ENCODE measurements at regions not wholly inside any gene's neighbourhood (a gene's known extent, or its start where the extent isn't known, plus 50 kb on each side); places are given as distances from the start of the nearest gene placed in this dataset.

- DNase-seq, result no peak
Measured at GRCh38 chr1:239804266-239804665, 287.4 kb upstream of the FMN2 start.

DNA sequence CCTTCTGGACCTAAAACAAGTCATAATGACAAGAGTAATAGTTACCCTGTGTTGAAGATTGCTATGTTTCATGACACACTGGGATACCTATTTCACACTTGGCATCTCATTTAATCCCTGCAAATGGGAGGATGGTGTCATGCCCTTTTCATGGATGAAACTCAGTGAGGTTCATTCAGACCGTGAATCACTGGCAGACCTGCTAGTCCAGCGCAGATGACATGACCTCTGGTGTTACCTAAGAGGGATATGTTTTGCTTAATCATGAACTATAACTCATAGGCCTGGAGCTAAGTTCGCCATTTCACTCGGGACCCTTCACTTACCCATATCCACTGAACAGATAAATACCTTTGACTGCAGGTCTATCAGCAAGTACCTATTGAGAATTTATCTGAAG, 286.6 kb upstream of the FMN2 start:
- DNase-seq, result no peak

- no peak for DNase-seq
Measured at GRCh38 chr1:239805851-239806772, 285.6 kb upstream of the FMN2 start.

DNA sequence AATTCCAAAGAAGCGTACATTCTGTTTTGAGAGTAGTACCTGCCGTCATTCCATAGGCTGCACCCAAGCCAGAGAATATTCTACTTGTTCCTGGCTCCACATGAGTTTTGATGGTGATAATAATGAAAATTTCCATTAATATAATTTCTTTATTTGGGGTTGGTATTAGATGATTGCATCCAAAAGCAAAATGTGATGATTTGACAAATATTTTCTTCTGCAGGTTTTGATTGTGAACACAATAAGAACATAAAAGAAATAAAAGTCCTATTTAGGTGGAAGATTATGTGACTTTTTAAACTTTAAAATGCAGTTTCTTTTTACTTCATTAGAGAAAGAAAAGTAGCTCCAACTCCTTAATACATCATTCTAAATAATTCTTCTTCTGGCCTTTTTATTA, 284.8 kb upstream of the FMN2 start:
- DNase-seq, result no peak

GRCh38 chr1:239807361-239807760, 284.3 kb upstream of the FMN2 start:
- DNase-seq, result no peak

DNA sequence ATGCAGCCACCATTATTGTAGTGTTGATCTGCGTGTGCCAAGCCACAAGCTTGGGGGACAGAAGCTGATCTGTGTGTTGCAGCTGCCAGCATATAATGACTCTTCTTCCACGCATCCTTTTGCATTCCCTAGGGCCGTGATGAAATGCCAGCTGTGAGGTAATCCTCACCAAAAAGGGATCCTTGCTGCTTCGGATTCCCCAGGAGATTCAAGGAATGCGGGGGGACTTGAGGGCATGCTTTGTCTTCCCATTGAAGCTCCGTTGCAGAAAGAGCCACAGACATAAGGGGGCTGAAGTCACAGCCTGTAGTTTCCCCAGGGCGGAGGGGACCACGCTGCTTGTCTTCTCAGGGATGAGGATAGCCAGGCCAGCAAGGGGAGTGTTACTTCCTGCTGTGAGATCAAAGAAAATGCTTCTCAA, 281.6 kb upstream of the FMN2 start:
- DNase-seq, result no peak

DNA sequence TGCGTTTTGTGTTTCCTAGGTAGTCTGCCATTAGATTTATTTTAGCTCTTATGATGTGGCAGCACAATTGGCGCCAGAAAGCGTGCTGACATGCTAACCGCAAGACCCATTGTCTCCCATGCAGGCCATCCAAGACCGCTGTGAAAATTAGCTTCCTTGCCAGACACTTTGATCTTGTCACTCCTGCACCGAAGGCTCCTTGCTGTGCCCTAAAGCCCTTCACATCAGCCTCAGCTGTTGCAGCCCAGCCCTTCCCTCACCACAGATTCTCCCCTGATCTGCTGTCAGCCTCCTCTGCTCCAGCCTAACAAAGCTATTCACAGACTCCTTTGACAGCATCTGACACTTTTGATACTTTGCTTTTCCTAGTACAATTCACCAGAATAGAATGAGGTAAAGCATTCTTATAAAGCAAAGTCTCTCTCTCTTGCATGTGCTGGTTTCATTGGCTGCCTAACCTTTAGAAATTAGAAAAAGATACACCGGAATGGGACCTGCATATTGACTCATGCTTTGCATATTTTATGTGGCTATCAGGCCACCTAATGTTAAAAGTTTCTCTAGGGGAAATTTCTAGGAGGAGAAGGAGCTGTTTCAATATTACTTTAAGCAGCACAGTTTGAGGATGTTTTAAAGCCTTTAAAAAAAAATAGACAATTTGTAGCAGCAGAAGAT, 280.3 kb upstream of the FMN2 start:
- DNase-seq, result peak; percentile 4

GRCh38 chr1:239812580-239812979, 279.1 kb upstream of the FMN2 start:
- DNase-seq, result no peak

DNA sequence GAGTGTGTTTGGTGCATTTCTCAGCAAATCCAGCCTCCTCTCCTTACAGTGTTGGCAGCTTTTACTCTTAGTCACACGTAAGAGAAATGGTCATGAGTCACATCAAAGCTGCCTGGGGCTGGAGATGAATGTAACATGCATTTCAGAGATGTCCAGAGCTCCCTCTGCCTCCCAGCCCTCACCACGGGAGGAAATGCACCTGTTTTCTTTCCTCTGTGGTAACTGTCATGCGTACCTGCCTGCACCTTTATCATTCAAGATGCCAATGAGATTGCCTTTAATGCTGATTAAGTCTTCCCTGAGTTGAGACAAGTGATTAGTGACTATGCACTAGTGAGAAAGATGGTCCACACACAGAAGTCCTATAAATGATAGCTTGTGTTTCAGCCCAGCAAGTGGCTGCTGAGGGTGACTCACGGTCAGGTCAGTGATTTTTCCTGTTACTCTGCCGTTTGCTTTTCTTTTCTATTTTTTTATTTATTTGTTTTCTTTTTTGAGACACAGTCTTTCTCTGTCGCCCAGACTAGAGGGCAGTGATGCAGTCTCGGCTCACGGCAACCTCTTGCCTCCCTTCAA, 277.3 kb upstream of the FMN2 start:
- peak; percentile 9 for DNase-seq

- no peak for DNase-seq
Measured at GRCh38 chr1:239815074-239815473, 276.6 kb upstream of the FMN2 start.

- no peak for DNase-seq
Measured at GRCh38 chr1:239816081-239816782, 275.5 kb upstream of the FMN2 start.

GRCh38 chr1:239817276-239817675, 274.4 kb upstream of the FMN2 start:
- no peak for DNase-seq

- no peak for DNase-seq
Measured at GRCh38 chr1:239817801-239818200, 273.9 kb upstream of the FMN2 start.

GRCh38 chr1:239819096-239819495, 272.6 kb upstream of the FMN2 start:
- DNase-seq, result no peak

DNA sequence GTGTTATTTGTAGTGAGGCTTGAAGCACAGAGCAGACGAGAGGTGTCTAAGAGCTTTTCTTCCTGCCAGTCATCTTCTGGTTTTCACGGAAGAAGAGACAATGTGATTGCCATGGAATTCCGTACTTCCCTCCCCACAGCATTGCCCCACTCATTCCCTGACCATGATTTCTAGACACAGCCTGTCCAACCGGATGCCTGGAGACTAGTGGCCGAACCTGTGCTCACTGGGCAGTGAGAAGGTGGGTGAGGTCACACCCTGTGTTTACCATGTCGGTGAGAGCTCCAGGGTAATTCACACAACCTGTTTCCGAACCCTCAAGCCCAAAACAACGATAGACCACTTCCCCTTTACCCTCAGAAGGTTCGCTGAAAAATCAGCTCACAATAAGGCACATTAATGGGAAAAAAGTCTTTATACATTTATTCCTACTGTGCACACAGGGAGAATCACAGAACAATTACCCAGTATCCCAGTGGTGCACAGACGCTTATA, 271.9 kb upstream of the FMN2 start:
- DNase-seq, result no peak

GRCh38 chr1:239823852-239824251, 267.8 kb upstream of the FMN2 start:
- no peak for DNase-seq

DNA sequence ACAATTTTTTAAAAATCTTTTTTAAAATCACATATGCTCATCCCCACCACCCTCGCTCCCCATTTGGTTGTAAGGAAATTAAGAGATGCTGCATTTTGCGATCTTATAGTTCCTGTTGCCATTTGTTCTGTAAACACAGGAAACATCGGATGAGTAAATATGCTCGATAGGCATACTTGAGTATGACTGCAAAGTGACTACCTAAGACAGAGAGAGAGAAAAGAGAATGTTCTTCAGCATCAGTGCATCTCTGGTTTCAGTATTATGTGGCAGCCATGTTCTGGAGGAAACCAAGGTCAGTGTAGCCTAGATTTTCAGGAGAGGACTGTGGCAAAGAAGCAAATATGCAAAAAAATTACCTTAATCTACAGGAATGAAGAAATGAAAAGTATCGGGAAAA, 265.5 kb upstream of the FMN2 start:
- DNase-seq, result no peak

DNA sequence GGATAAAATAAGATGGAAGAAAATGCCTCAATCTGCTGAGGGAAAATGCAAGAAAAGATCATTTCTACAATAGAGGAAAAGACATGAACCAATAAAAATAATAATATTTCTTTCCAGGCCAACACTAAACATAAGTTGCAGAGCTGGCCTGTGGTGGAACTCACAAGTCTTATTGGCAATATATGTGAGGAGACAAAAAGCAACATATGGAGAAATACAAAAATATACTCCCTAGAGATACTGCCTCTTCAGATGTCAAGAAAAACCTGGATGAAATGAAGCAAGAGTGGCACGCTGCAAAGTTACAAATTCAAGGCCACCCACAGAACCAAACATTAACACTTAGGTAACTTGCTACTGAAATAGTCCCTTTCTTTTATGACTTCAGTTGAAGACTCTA, 264.9 kb upstream of the FMN2 start:
- DNase-seq, result no peak

GRCh38 chr1:239829535-239829934, 262.1 kb upstream of the FMN2 start:
- DNase-seq, result no peak

DNA sequence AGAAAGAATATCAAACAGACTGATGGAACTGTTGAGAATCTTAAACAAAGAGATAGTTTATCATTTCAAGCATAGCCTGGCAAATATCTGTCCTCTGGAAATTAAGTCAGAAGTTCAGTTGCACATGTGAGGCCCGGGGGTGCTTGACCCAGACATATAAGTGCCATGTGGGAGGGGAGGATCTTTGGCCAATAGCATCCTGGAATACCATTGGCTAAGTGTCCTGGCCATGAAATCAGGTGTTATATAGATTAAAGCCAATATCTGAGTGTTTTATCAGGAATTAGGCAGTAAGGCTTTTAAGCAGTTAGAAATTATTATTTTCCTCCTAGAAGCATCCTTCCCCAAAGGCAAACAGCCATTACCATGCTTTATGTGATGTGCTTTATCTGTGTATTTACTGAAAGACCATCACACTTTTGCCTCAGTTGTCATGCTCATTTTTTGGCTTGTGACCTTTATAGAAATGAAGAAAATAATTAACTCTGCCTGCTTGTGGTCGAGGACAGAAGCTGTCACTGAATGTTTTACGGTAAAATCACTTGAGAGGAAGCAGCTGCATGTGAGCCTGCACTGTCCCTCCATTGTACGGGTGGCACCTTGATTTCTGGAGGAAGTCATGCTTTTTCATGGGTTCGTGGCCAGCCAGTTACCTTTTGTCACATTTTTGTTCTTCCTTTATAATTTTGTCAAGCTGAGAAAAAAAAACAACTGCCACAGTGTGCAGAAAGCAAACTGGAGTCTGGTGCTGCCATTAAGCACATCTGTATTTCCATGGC, 259.9 kb upstream of the FMN2 start:
- DNase-seq, result no peak

DNA sequence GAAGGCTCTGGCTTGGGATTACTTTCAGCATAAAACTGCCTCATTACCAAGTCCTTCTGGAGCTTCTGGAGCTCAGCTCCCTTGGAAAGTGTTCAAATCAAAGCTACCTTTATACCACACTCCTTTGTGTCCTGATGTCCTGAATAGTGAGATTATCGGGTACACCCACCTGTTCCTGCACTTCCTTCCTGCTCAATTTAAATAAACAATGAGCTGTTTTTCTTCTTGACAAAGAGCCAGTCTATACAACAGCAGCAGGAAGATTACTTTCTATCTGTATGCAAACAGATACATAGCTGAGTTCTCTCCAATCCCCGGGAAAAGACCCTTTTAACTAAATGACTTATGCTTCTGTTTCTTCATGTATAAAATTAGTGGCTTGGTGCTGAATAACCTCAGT, 258.0 kb upstream of the FMN2 start:
- no peak for DNase-seq

GRCh38 chr1:239835946-239836440, 255.7 kb upstream of the FMN2 start:
- DNase-seq, result no peak
